ENCODE measurements at regions not wholly inside any gene's neighbourhood (a gene's known extent, or its start where the extent isn't known, plus 50 kb on each side); places are given as distances from the start of the nearest gene placed in this dataset.

DNA sequence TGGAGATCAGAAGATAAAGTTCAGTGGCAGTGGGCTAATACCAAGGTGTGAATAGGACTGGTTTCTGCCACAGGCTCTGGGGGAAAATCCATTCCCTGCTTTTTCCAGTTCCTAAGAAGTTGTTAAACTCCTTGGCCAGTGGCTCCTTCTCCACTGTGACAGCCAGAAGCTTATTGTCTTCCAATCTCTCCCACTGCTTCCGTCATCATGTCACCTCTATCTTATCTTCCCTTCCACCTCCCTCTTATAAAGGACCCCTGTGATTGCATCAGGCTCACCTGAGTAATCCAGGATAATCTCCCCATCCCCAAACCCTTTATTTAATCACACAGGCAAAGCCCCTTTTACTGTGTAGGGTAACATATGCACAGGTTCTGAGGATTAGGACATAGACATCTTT is 431.2 kb upstream of the SLC10A2 start:
- 40 to 50% methylated on average over 1 of the region's 1 CpG for WGBS, 2 experiments (ENCODE audit: insufficient coverage in 1 of 2, insufficient read length in 1 of 2)
- Mint-ChIP-seq H3K27ac (peak overlapping the region; percentile 67), H3K9me3 (peaks cover 12% of the 10 kb centered on the region), H3K36me3 (ENCODE audit: low read depth) (peaks cover 5% of the 10 kb centered on the region), H3K4me3 (no peak overlapping the region), H3K4me1 (peaks cover 18% of the 10 kb centered on the region), H3K27me3 (ENCODE audit: insufficient read depth) (no peaks in the 10 kb centered on the region)
- DNase-seq: peak; percentile 53
- H3K36me3 ChIP-seq (ENCODE audit: control insufficient read depth, insufficient read depth, low read length): no peaks in the 10 kb centered on the region
- peaks cover 20% of the 10 kb centered on the region for H3K9me3 ChIP-seq (ENCODE audit: control insufficient read depth, low read length)
- no peaks in the 10 kb centered on the region for H3K27me3 ChIP-seq (ENCODE audit: control insufficient read depth, insufficient read depth, low read length, poor library complexity, severe bottlenecking)
- no peak for TF ChIP-seq CTCF (conservative IDR thresholded peaks at IDR 0.05)
- H3K4me3 ChIP-seq (ENCODE audit: low read length): no peak overlapping the region
- no peak overlapping the region for H3K27ac ChIP-seq (ENCODE audit: low read depth, low read length)
- peaks cover 4% of the 10 kb centered on the region for H3K4me1 ChIP-seq (ENCODE audit: control insufficient read depth, insufficient read depth, low read length)
- no peak overlapping the region for H3K9ac ChIP-seq (ENCODE audit: extremely low read depth, low read length, poor library complexity, severe bottlenecking)

GRCh38 chr13:103487841-103488240 is 421.6 kb upstream of the SLC10A2 start:
- no peaks in the 10 kb centered on the region for H3K27me3 ChIP-seq (ENCODE audit: control insufficient read depth, insufficient read depth, low read length, poor library complexity, severe bottlenecking)
- H3K36me3 ChIP-seq (ENCODE audit: control insufficient read depth, insufficient read depth, low read length): no peaks in the 10 kb centered on the region
- H3K4me1 ChIP-seq (ENCODE audit: control insufficient read depth, insufficient read depth, low read length): peaks cover 2% of the 10 kb centered on the region
- peaks cover 10% of the 10 kb centered on the region for H3K4me1 Mint-ChIP-seq
- no peak overlapping the region for H3K27ac ChIP-seq (ENCODE audit: low read depth, low read length)
- DNase-seq: no peak
- H3K27ac Mint-ChIP-seq: no peak overlapping the region
- H3K36me3 Mint-ChIP-seq (ENCODE audit: low read depth): peaks cover under 1% of the 10 kb centered on the region
- H3K4me3 ChIP-seq (ENCODE audit: low read length): no peak overlapping the region
- WGBS, 2 experiments (ENCODE audit: insufficient coverage in 1 of 2, insufficient read length in 1 of 2): 92 to 100% methylated on average over 1 to 2 of the region's 2 CpGs
- TF ChIP-seq CTCF (conservative IDR thresholded peaks at IDR 0.05): no peak
- peaks cover 4% of the 10 kb centered on the region for H3K9me3 ChIP-seq (ENCODE audit: control insufficient read depth, low read length)
- H3K9me3 Mint-ChIP-seq: peaks cover 2% of the 10 kb centered on the region
- no peaks in the 10 kb centered on the region for H3K27me3 Mint-ChIP-seq (ENCODE audit: insufficient read depth)
- H3K4me3 Mint-ChIP-seq: no peak overlapping the region
- no peak overlapping the region for H3K9ac ChIP-seq (ENCODE audit: extremely low read depth, low read length, poor library complexity, severe bottlenecking)

- Histone ChIP-seq H3K36me3 (ENCODE audit: control insufficient read depth, insufficient read depth, low read length) (no peaks in the 10 kb centered on the region), H3K9ac (ENCODE audit: extremely low read depth, low read length, poor library complexity, severe bottlenecking) (no peak overlapping the region), H3K4me3 (ENCODE audit: low read length) (no peak overlapping the region), H3K27me3 (ENCODE audit: control insufficient read depth, insufficient read depth, low read length, poor library complexity, severe bottlenecking) (no peaks in the 10 kb centered on the region), H3K9me3 (ENCODE audit: control insufficient read depth, low read length) (no peaks in the 10 kb centered on the region), H3K27ac (ENCODE audit: low read depth, low read length) (no peak overlapping the region), H3K4me1 (ENCODE audit: control insufficient read depth, insufficient read depth, low read length) (no peaks in the 10 kb centered on the region)
- Mint-ChIP-seq H3K27me3 (ENCODE audit: insufficient read depth) (no peaks in the 10 kb centered on the region), H3K27ac (no peak overlapping the region), H3K4me3 (no peak overlapping the region), H3K4me1 (no peaks in the 10 kb centered on the region), H3K9me3 (no peaks in the 10 kb centered on the region), H3K36me3 (ENCODE audit: low read depth) (no peaks in the 10 kb centered on the region)
- no peak for TF ChIP-seq CTCF (conservative IDR thresholded peaks at IDR 0.05)
- DNase-seq: no peak
- 88 to 100% methylated on average over 1 of the region's 1 CpG for WGBS, 2 experiments (ENCODE audit: insufficient coverage in 1 of 2, insufficient read length in 1 of 2)
These were observed 406.9 kb upstream of the SLC10A2 start for GRCh38 chr13:103473081-103473480.

All from endodermal cell (in vitro differentiated cells).